Esophagus squamous epithelium (tissue), 5 donors: ENCODE measurements at regions not wholly inside any gene's neighbourhood (a gene's known extent, or its start where the extent isn't known, plus 50 kb on each side); places are given as distances from the start of the nearest gene placed in this dataset.

Experiments used
- DNase-seq: peaks from one replicate; lab custom pipeline; 2025; lab: John Stamatoyannopoulos, UW
- H3K27ac ChIP-seq, 4 donors: fragments of 200-600 bp; sonication (generic); one replicate each; pipeline ENCODE4 v1.5.1; 2016 to 2019; ENCODE audit warnings: mild to moderate bottlenecking in 1 of 4
- H3K27me3 ChIP-seq, 4 donors: fragments of 200-600 bp; sonication (generic); 1 replicate in 3 of 4; 2 replicates in 1 of 4; pipeline versions ENCODE4 v1.5.1 to v1.6.0; 2017 to 2021; ENCODE audit warnings: antibody characterized with exemption in 1 of 4
- H3K36me3 ChIP-seq, 3 donors: fragments of 200-600 bp; sonication (generic); one replicate each; pipeline ENCODE4 v1.5.1; 2016 to 2019
- H3K4me1 ChIP-seq, 3 donors: fragments of 200-600 bp; sonication (generic); one replicate each; pipeline ENCODE4 v1.5.1; 2017 to 2019
- H3K4me3 ChIP-seq, 4 donors: fragments of 200-600 bp; sonication (generic); 1 replicate in 3 of 4; 2 replicates in 1 of 4; pipeline ENCODE4 v1.5.1; 2016 to 2019; ENCODE audit warnings: mild to moderate bottlenecking in 2 of 4, moderate library complexity in 1 of 4
- H3K9me3 ChIP-seq, 3 donors: fragments of 200-600 bp; sonication (generic); one replicate each; pipeline ENCODE4 v1.5.1; 2016 to 2019
- POLR2A ChIP-seq, 4 donors: fragments of 450-650 bp; IDR thresholded peaks; one replicate each; pipeline ENCODE4 v1.6.1; 2017; ENCODE audit warnings: antibody characterized with exemption in 4 of 4, mild to moderate bottlenecking in 4 of 4, moderate library complexity in 3 of 4
- WGBS, 2 donors: methylation state at CpG; one replicate each; pipeline ENCODE4 v1.1.5; 2018; 5-methylcytosine and 5-hydroxymethylcytosine counted together
- intact Hi-C: fragments of 100-400 bp; cut with DNase I; formaldehyde crosslinking; loops from one replicate; pipeline ENCODE4 v1.15.0; 2022
- TF ChIP-seq, protein P1 (sequence below), 6 experiments: fragments of 450-650 bp in 4 of 6; fragments of 200-600 bp in 2 of 6; sonication (generic) in 2 of 6; IDR thresholded peaks; one replicate each; pipeline ENCODE4 v1.5.1; 2016 to 2019; ENCODE audit warnings: antibody characterized with exemption in 6 of 6, mild to moderate bottlenecking in 4 of 6, moderate library complexity in 4 of 6
- donor health status: DM: yes; HTN: yes; CAD: no.

DNA sequence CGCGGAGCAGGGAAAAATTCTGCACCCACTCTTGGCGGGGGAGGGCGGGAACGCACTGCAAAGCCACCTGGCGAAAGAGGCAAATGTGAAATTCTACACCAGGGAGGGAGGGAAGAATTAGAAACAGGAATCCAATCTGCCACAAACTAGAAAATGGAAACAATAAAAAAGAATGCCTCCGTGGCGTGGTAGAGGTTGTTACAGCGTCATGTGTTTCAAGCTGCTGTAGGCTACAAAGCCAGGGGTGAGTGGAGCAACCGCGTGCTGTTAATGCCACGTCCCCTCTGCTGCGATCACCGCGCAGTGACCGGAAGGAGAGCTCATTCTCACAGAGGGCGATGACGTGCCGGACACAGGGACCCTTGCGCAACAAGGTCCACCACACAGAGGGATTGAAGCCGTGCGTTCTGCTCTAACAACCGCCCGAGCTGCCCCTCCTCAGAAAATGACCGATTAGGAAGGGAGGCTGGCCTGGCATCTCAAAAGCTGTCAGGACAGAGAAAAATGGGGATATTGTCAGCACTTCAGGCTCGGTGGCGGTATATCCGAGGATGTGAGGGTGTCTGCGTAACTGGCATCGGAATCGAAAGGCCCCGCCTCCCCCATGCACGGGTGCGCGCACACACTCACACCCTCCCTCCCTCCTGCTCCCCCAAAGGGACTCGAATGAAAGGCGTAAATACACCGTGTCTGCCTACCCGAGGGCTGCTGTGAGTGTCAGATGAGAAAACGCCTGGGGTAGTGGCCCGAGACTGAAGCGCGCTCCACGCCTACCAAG, 70.8 kb upstream of the TNRC6C start:
- WGBS, 2 donors: 2% methylated on average over 29 to 44 of the region's 44 CpGs
- TF ChIP-seq POLR2A (IDR thresholded peaks at IDR 0.05): peak in 1 of 4 donors; percentile 36
- TF ChIP-seq, protein P1, sequence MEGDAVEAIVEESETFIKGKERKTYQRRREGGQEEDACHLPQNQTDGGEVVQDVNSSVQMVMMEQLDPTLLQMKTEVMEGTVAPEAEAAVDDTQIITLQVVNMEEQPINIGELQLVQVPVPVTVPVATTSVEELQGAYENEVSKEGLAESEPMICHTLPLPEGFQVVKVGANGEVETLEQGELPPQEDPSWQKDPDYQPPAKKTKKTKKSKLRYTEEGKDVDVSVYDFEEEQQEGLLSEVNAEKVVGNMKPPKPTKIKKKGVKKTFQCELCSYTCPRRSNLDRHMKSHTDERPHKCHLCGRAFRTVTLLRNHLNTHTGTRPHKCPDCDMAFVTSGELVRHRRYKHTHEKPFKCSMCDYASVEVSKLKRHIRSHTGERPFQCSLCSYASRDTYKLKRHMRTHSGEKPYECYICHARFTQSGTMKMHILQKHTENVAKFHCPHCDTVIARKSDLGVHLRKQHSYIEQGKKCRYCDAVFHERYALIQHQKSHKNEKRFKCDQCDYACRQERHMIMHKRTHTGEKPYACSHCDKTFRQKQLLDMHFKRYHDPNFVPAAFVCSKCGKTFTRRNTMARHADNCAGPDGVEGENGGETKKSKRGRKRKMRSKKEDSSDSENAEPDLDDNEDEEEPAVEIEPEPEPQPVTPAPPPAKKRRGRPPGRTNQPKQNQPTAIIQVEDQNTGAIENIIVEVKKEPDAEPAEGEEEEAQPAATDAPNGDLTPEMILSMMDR (IDR thresholded peaks at IDR 0.05): no peak
- H3K9me3 ChIP-seq: no peaks in the 10 kb centered on the region
- intact Hi-C loops: no loop called here
- peaks cover 12 to 31% (median 15%) of the 10 kb centered on the region in 3 donors for H3K4me1 ChIP-seq
- H3K27ac ChIP-seq: peak overlapping the region; percentile 46 to 81 (median 74)
- no peak for DNase-seq
- H3K36me3 ChIP-seq: no peaks in the 10 kb centered on the region
- peaks cover 0 to 94% (median 0%) of the 10 kb centered on the region in 4 donors for H3K27me3 ChIP-seq
- peak overlapping the region; percentile 19 to 64 (median 50) for H3K4me3 ChIP-seq

DNA sequence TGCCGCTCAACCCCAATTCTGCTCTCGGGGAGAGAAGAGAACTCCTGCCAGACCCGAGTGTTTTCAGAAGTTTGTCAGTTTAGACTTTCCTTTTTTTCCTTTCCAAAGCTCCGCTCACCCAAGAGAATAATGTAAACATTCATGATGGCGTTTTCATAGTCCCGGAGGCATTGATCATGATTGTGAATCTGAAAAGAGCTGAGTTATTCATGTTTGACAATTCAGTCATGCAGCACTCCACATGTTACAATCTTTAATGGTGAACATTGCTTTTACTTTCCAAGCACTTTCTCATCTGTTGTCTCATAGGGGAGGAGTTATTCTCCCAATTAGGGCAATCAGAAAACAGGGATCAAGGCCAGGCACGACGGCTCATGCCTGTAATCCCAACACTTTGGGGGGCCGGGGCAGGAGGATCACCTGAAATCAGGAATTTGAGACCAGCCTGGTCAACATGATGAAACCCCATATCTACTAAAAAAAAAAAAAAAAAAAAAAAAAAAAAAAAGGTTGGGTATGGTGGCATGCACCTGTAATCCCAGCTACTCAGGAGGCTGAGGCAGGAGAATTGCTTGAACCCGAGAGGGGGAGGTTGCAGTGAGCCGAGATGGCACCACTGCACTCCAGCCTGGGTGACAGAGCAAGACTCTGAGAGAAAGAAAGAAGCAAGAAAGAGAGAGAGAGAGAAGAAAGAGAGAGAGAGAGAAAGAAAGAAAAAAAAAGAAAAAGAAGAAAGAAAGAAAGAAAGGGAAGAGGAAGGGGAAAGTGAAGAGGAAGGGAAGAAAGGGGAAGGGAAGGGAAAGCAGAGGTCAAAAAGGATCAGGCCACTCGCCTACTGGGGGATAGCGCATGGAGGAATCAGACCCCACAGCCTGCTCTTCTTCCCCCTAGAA, 70.0 kb upstream of the TNRC6C start:
- Histone ChIP-seq H3K36me3 (no peaks in the 10 kb centered on the region), H3K9me3 (no peaks in the 10 kb centered on the region), H3K27me3 (peaks cover 0 to 88% (median 0%) of the 10 kb centered on the region in 4 donors), H3K4me3 (peak overlapping the region; percentile 19 to 64 (median 50)), H3K4me1 (peaks cover 6 to 23% (median 10%) of the 10 kb centered on the region in 3 donors), H3K27ac (peak overlapping the region; percentile 46 to 81 (median 74))
- no peak for TF ChIP-seq POLR2A (IDR thresholded peaks at IDR 0.05)
- TF ChIP-seq, protein P1 (IDR thresholded peaks at IDR 0.05): no peak
- intact Hi-C loops: no loop called here
- WGBS, 2 donors: 30 to 37% methylated on average over 12 to 13 of the region's 13 CpGs
- no peak for DNase-seq

DNA sequence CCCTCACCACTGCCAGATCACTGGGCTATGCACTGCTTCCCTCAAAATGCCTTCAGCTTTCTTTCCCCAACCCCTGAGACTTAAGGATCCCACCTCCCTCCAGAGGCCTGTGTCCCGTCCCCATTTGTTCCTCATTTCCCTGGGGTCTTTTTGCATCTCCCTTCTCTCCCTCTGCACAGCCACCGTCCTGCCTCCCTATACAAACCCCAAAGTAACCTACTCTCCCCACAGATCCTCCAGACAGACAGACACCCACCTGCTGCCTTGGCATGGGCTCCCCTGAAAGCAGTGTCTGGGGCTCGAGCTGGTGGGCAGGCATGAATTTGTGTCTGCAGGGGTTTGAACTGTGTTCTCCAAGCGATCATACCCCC, 69.4 kb upstream of the TNRC6C start:
- Histone ChIP-seq H3K4me3 (no peak overlapping the region), H3K27ac (no peak overlapping the region), H3K27me3 (peaks cover 0 to 82% (median 0%) of the 10 kb centered on the region in 4 donors), H3K36me3 (no peaks in the 10 kb centered on the region), H3K9me3 (no peaks in the 10 kb centered on the region), H3K4me1 (peaks cover 6 to 23% (median 10%) of the 10 kb centered on the region in 3 donors)
- 80 to 82% methylated on average over 4 of the region's 4 CpGs for WGBS, 2 donors
- TF ChIP-seq POLR2A (IDR thresholded peaks at IDR 0.05): no peak
- TF ChIP-seq, protein P1 (IDR thresholded peaks at IDR 0.05): no peak
- no peak for DNase-seq
- intact Hi-C loops: no loop called here

DNA sequence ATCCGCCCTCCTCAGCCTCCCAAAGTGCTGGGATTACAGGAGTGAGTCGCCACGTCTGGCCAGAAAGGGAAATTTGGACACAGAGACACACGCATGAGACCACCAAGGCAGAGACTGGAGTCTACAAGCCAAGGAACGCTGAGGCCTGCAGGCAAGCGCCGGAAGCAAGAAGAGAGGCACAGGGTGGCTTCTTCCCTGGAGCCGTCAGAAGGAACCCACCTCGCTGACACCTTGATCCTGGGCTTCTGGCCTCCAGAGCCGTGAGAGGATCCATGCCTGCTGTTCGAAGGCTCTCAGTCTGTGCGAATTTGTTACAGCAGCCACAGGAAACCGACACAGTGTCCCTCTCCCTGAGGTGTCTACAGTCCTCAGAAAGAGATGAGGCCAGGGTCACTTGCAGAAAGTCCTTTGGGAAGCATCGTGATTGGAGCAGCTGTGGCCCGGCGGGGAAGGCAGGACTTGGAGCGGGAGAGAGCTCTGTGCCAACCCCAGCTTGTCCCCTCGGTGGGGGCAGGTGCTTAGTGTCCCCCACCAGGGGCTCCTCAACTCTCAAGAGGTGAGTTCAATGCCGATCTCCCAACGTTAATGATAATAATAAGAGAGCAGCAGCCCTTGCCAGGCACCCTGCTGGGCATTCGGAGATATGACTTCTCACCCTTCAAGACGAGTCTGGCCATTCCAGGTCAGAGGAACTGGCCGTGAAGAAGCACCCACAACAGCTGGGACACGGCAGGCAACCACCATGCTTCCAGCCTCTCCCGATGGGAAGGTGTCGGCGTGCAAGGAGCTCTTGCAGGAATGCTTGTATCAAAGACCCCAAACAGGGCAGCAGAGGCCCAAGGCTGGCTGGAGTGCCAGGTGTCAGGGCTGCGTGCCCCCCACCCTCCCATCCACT, 68.4 kb upstream of the TNRC6C start:
- peaks cover 6 to 23% (median 10%) of the 10 kb centered on the region in 3 donors for H3K4me1 ChIP-seq
- intact Hi-C loops: no loop called here
- TF ChIP-seq POLR2A (IDR thresholded peaks at IDR 0.05): no peak
- TF ChIP-seq, protein P1 (IDR thresholded peaks at IDR 0.05): no peak
- H3K4me3 ChIP-seq: no peak overlapping the region
- 82 to 92% methylated on average over 8 to 15 of the region's 28 CpGs for WGBS, 2 donors
- H3K36me3 ChIP-seq: no peaks in the 10 kb centered on the region
- H3K27ac ChIP-seq: no peak overlapping the region
- no peak for DNase-seq
- H3K9me3 ChIP-seq: no peaks in the 10 kb centered on the region
- H3K27me3 ChIP-seq: peaks cover 0 to 73% (median 0%) of the 10 kb centered on the region in 4 donors
